ENCODE measurements at regions not wholly inside any gene's neighbourhood (a gene's known extent, or its start where the extent isn't known, plus 50 kb on each side); places are given as distances from the start of the nearest gene placed in this dataset.

- DNase-seq (ENCODE audit: low read depth), result no peak
Observed at GRCh38 chr6:20024316-20024673, 187.1 kb downstream of the ID4 start.

- DNase-seq (ENCODE audit: low read depth), result no peak
Observed at GRCh38 chr6:20024978-20025377, 187.3 kb downstream of the MBOAT1 start.

- DNase-seq (ENCODE audit: low read depth), result no peak
Observed at GRCh38 chr6:20025681-20026080, 186.6 kb downstream of the MBOAT1 start.

GRCh38 chr6:20028143-20028542 is 184.1 kb downstream of the MBOAT1 start:
- no peak for DNase-seq (ENCODE audit: low read depth)

GRCh38 chr6:20028562-20028961 is 183.7 kb downstream of the MBOAT1 start:
- DNase-seq (ENCODE audit: low read depth), result no peak

GRCh38 chr6:20029979-20030378 is 182.3 kb downstream of the MBOAT1 start:
- no peak for DNase-seq (ENCODE audit: low read depth)

GRCh38 chr6:20031342-20031741 is 180.9 kb downstream of the MBOAT1 start:
- no peak for DNase-seq (ENCODE audit: low read depth)

- no peak for DNase-seq (ENCODE audit: low read depth)
Observed at GRCh38 chr6:20033697-20034407, 178.4 kb downstream of the MBOAT1 start.

- DNase-seq (ENCODE audit: low read depth), result no peak
Observed at GRCh38 chr6:20034408-20034769, 177.9 kb downstream of the MBOAT1 start.

GRCh38 chr6:20036141-20036677 is 176.1 kb downstream of the MBOAT1 start:
- no peak for DNase-seq (ENCODE audit: low read depth)

- peak; percentile 12 for DNase-seq (ENCODE audit: low read depth)
Observed at GRCh38 chr6:20038410-20039204, 173.7 kb downstream of the MBOAT1 start.

GRCh38 chr6:20044883-20045282 is 167.4 kb downstream of the MBOAT1 start:
- DNase-seq (ENCODE audit: low read depth), result no peak

Data from HT1080 (cell line).